OCI-LY7 (cell line): ENCODE measurements at regions not wholly inside any gene's neighbourhood (a gene's known extent, or its start where the extent isn't known, plus 50 kb on each side); places are given as distances from the start of the nearest gene placed in this dataset.

Experiments
- BruUV-seq: library from RNA; stranded (reverse); fragments of 400-500 nt; replicated peaks from 2 replicates; lab custom pipeline; 2021; lab: Mats Ljungman, UMichigan
- CTCF ChIA-PET: fragments of 300-600 bp; sonication (Branson Sonifier 250); formaldehyde crosslinking; loops from one replicate; lab custom pipeline; 2022; ENCODE audit warnings: antibody characterized with exemption; ENCODE audit not compliant: unreplicated experiment; lab: Charles Lee
- POLR2A ChIA-PET: fragments of 300-600 bp; sonication (Branson Sonifier 250); formaldehyde crosslinking; loops from one replicate; lab custom pipeline; 2022; ENCODE audit warnings: antibody characterized with exemption; lab: Charles Lee
- DNase-seq: peaks from one replicate; pipeline ENCODE4 v3.0.0-alpha.2; 2015; ENCODE audit warnings: low spot score
- H2AFZ ChIP-seq: fragments of 200-600 bp; sonication (generic), shearing (Covaris generic); 2 replicates; pipeline ENCODE4 v1.6.1; 2014; ENCODE audit warnings: mild to moderate bottlenecking, antibody characterized with exemption, low read length, moderate library complexity
- H3K27ac ChIP-seq: fragments of 200-600 bp; sonication (generic); 2 replicates; pipeline ENCODE4 v1.5.1; 2014; ENCODE audit warnings: mixed run types, low read depth, mild to moderate bottlenecking, moderate library complexity, low read length, inconsistent platforms; ENCODE audit not compliant: poor library complexity, severe bottlenecking
- H3K36me3 ChIP-seq: fragments of 200-600 bp; sonication (generic); 2 replicates; pipeline ENCODE4 v1.6.1; 2014; ENCODE audit warnings: mild to moderate bottlenecking, antibody characterized with exemption, low read length, moderate library complexity, mixed read lengths; ENCODE audit not compliant: insufficient read depth
- H3K4me1 ChIP-seq: fragments of 200-600 bp; sonication (generic); 2 replicates; pipeline ENCODE4 v1.5.1; 2014; ENCODE audit warnings: mild to moderate bottlenecking, low read length; ENCODE audit not compliant: insufficient read depth, poor library complexity, severe bottlenecking
- H3K4me2 ChIP-seq: fragments of 200-600 bp; sonication (generic); 2 replicates; pipeline ENCODE4 v1.6.1; 2014; ENCODE audit warnings: mild to moderate bottlenecking, low read length
- H3K4me3 ChIP-seq: fragments of 200-600 bp; sonication (generic); 2 replicates; pipeline ENCODE4 v1.5.1; 2014; ENCODE audit warnings: mild to moderate bottlenecking, low read depth, low read length; ENCODE audit not compliant: poor library complexity, severe bottlenecking
- H3K79me2 ChIP-seq: fragments of 200-600 bp; sonication (generic); 2 replicates; pipeline ENCODE4 v1.6.1; 2016; ENCODE audit warnings: low read depth, mild to moderate bottlenecking, low read length, moderate library complexity, mixed read lengths; ENCODE audit not compliant: insufficient read depth
- H3K9me2 ChIP-seq: fragments of 200-600 bp; sonication (generic); 2 replicates; pipeline ENCODE4 v1.6.1; 2016; ENCODE audit warnings: mild to moderate bottlenecking, low read length, mixed read lengths; ENCODE audit not compliant: insufficient read depth
- H3K9me3 ChIP-seq: fragments of 200-600 bp; sonication (generic); 2 replicates; pipeline ENCODE4 v1.6.1; 2014; ENCODE audit warnings: mild to moderate bottlenecking, mixed run types, low read length, mixed read lengths
- H4K20me1 ChIP-seq: fragments of 200-600 bp; sonication (generic); 2 replicates; pipeline ENCODE4 v1.6.1; 2014; ENCODE audit warnings: mild to moderate bottlenecking, antibody characterized with exemption, low read length, moderate library complexity, mixed read lengths; ENCODE audit not compliant: insufficient read depth
- CTCF ChIP-seq: fragments of 200-600 bp; sonication (generic); conservative IDR thresholded peaks from 2 replicates; pipeline ENCODE4 v1.5.1; 2014; ENCODE audit warnings: mild to moderate bottlenecking, antibody characterized with exemption, low read length, moderate library complexity, mixed read lengths
- EZH2phosphoT487 ChIP-seq: fragments of 200-600 bp; sonication (generic); IDR thresholded peaks from 2 replicates; pipeline ENCODE4 v1.6.1; 2018; ENCODE audit warnings: low read depth, borderline replicate concordance, mild to moderate bottlenecking, mixed run types, antibody characterized with exemption, low read length, moderate library complexity, mixed read lengths
- intact Hi-C: fragments of 100-400 bp; cut with micrococcal nuclease; formaldehyde crosslinking; loops from one replicate; pipeline ENCODE4 v1.10.0; 2022; ENCODE audit not compliant: unreplicated experiment

DNA sequence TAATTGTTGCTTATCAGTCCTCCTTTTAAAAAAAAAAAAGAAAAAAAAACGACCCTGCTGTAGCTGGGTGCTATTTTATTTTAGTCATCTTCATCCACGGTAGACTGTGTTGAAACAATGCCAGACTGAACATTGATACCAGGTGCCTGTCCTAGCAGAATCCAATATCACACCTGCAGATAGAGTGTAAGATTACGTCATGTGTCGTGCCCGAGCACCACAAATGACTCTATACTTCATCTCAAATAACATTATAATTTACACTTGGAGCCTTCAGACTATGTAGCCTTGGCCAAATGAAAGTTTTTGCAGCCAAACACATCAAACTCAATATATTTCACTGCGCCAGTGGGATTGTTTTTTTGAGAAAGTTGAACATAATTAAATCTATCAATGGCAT lies 410.6 kb downstream of the FGF9 start:
- H3K4me3 ChIP-seq: no peak overlapping the region

DNA sequence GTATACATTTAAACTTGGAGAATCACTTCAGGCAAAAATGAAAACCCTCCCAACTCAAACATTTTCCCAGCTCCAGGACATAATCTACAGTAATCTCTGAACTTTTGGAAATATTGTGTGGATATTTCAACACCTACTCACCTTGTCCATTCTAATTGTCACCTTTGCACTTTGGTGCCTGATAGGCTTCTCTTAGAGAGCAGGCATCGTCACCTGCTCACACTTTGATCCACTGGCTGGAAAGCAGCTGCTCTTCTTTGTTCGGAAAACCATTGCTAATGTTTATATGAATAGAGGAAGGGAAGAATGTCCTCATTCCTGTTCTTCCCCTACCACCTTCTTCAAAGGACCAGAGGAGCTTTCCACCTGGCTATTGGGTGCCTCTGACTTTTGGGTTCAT lies 411.2 kb downstream of the FGF9 start:
- no peak for DNase-seq
- Histone ChIP-seq H3K4me3 (no peak overlapping the region), H3K9me2 (no peaks in the 10 kb centered on the region), H4K20me1 (no peaks in the 10 kb centered on the region), H3K27ac (no peak overlapping the region), H3K9me3 (no peaks in the 10 kb centered on the region), H2AFZ (no peak overlapping the region), H3K36me3 (no peaks in the 10 kb centered on the region), H3K79me2 (no peaks in the 10 kb centered on the region), H3K4me1 (no peaks in the 10 kb centered on the region), H3K4me2 (no peak overlapping the region)
- no TSS peak for BruUV-seq
- CTCF ChIA-PET: no interaction called here
- POLR2A ChIA-PET: no interaction called here
- no peak for TF ChIP-seq EZH2phosphoT487
- no peak for TF ChIP-seq CTCF
- intact Hi-C loops: no loop called here

More for the DNA sequence above, 410.6 kb downstream of the FGF9 start:
- ChIA-PET CTCF (no interaction called here), POLR2A (no interaction called here)
- H3K9me2 ChIP-seq: no peaks in the 10 kb centered on the region
- H2AFZ ChIP-seq: no peak overlapping the region
- no peak overlapping the region for H3K27ac ChIP-seq
- H3K4me2 ChIP-seq: no peak overlapping the region
- H3K4me1 ChIP-seq: no peaks in the 10 kb centered on the region
- H4K20me1 ChIP-seq: no peaks in the 10 kb centered on the region
- DNase-seq: no peak
- no TSS peak for BruUV-seq
- H3K36me3 ChIP-seq: no peaks in the 10 kb centered on the region
- TF ChIP-seq CTCF (no peak), EZH2phosphoT487 (no peak)
- H3K79me2 ChIP-seq: no peaks in the 10 kb centered on the region
- H3K9me3 ChIP-seq: no peaks in the 10 kb centered on the region
- intact Hi-C loops: no loop called here

DNA sequence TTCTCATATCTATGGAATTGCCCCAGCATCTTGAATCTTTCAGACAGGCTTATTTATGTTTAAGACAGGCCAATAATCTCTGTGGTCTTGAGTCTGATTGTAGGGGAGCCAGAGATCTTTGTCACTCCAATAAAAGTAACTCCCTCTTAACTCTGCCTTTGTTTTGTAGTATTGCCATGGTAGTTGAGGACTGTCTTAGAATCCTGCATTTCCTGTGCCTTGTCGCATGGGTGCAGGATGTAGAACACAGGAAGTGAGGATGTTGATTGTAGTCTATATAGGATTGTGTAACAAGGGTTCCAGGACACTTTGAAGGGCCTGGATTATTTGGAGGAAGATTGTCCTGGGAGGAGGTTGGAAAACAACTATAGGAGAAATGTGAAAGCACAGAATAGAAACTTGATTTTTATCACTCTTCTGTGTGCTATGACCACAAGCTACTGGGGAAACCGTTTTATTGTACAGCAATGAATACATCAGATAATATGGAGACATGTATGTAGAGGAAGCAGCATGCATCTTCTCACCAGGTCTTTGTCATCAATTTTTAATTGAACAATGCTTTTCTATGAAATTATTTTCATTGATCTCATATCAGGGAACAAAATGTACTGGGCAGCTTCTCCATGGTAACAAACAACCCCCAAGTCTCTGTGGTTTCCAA lies 411.7 kb downstream of the FGF9 start:
- no TSS peak for BruUV-seq
- H3K36me3 ChIP-seq: no peaks in the 10 kb centered on the region
- POLR2A ChIA-PET: no interaction called here

More for the DNA sequence above, 411.7 kb downstream of the FGF9 start:
- CTCF ChIA-PET: no interaction called here
- no peaks in the 10 kb centered on the region for H4K20me1 ChIP-seq
- H3K4me2 ChIP-seq: no peak overlapping the region
- no peaks in the 10 kb centered on the region for H3K79me2 ChIP-seq
- H3K4me3 ChIP-seq: no peak overlapping the region
- no peaks in the 10 kb centered on the region for H3K4me1 ChIP-seq
- no peak overlapping the region for H2AFZ ChIP-seq
- H3K9me3 ChIP-seq: no peaks in the 10 kb centered on the region
- no peak for TF ChIP-seq EZH2phosphoT487
- TF ChIP-seq CTCF: no peak
- no peak for DNase-seq
- H3K9me2 ChIP-seq: no peaks in the 10 kb centered on the region
- intact Hi-C loops: no loop called here
- H3K27ac ChIP-seq: no peak overlapping the region
